Astrocyte (in vitro differentiated cells and primary cell): ENCODE measurements at regions not wholly inside any gene's neighbourhood (a gene's known extent, or its start where the extent isn't known, plus 50 kb on each side); places are given as distances from the start of the nearest gene placed in this dataset.

ENCODE experiments used
- DNase-seq: peaks from one replicate; pipeline ENCODE4 v3.0.0-alpha.2; 2010; ENCODE audit warnings: low read depth
- FAIRE-seq: peaks from 2 replicates; lab custom pipeline; 2011; peaks lifted over from hg19 to GRCh38; lab: Jason Lieb, UNC
- H2AFZ ChIP-seq: 2 replicates; pipeline ENCODE4 v1.6.0; 2012; ENCODE audit warnings: low read depth, low read length, inconsistent platforms
- H3K27ac ChIP-seq: 2 replicates; pipeline ENCODE4 v1.5.1; 2011; ENCODE audit warnings: low read depth, low read length, inconsistent platforms
- H3K27me3 ChIP-seq: 2 replicates; pipeline ENCODE4 v1.6.0; 2011; ENCODE audit warnings: low read length, inconsistent platforms; ENCODE audit not compliant: insufficient read depth
- H3K36me3 ChIP-seq: 2 replicates; pipeline ENCODE4 v1.5.1; 2011; ENCODE audit warnings: low read length, inconsistent platforms; ENCODE audit not compliant: insufficient read depth
- H3K4me1 ChIP-seq: 2 replicates; pipeline ENCODE4 v1.5.1; 2011; ENCODE audit warnings: low read length, inconsistent platforms; ENCODE audit not compliant: insufficient read depth
- H3K4me2 ChIP-seq: 2 replicates; pipeline ENCODE4 v1.6.0; 2012; ENCODE audit warnings: low read length, inconsistent platforms
- H3K4me3 ChIP-seq: 2 replicates; pipeline ENCODE4 v1.5.1; 2011; ENCODE audit warnings: low read depth, mild to moderate bottlenecking, low read length, inconsistent platforms; ENCODE audit not compliant: insufficient read depth
- H3K79me2 ChIP-seq: 2 replicates; pipeline ENCODE4 v1.6.0; 2012; ENCODE audit warnings: mild to moderate bottlenecking, low read length, inconsistent platforms; ENCODE audit not compliant: insufficient read depth
- H3K9ac ChIP-seq: 2 replicates; pipeline ENCODE4 v1.6.0; 2012; ENCODE audit warnings: mild to moderate bottlenecking, low read length, inconsistent platforms
- H3K9me3 ChIP-seq: 2 replicates; pipeline ENCODE4 v1.5.1; 2012; ENCODE audit warnings: low read depth, mild to moderate bottlenecking, low read length, inconsistent platforms; ENCODE audit not compliant: insufficient read depth
- H4K20me1 ChIP-seq: 2 replicates; pipeline ENCODE4 v1.6.0; 2012; ENCODE audit warnings: low read length, inconsistent platforms; ENCODE audit not compliant: insufficient read depth
- H3K27ac Mint-ChIP-seq: one replicate; pipeline ENCODE4 v1.8.0; 2021; ENCODE audit warnings: mild to moderate bottlenecking, mixed read lengths; ENCODE audit not compliant: unreplicated experiment
- H3K27me3 Mint-ChIP-seq: one replicate; pipeline ENCODE4 v1.8.0; 2021; ENCODE audit warnings: low read depth, mixed read lengths; ENCODE audit not compliant: unreplicated experiment
- H3K36me3 Mint-ChIP-seq: one replicate; pipeline ENCODE4 v1.8.0; 2021; ENCODE audit warnings: low read depth, mixed read lengths; ENCODE audit not compliant: unreplicated experiment
- H3K4me1 Mint-ChIP-seq: one replicate; pipeline ENCODE4 v1.8.0; 2021; ENCODE audit warnings: low read depth, mixed read lengths; ENCODE audit not compliant: unreplicated experiment
- H3K4me3 Mint-ChIP-seq: one replicate; pipeline ENCODE4 v1.8.0; 2021; ENCODE audit warnings: mild to moderate bottlenecking, moderate library complexity, mixed read lengths; ENCODE audit not compliant: unreplicated experiment
- H3K9me3 Mint-ChIP-seq: one replicate; pipeline ENCODE4 v1.8.0; 2021; ENCODE audit warnings: mild to moderate bottlenecking, mixed read lengths; ENCODE audit not compliant: unreplicated experiment
- EZH2 ChIP-seq: IDR thresholded peaks from 2 replicates; pipeline ENCODE4 v1.6.1; 2012; ENCODE audit warnings: mild to moderate bottlenecking, low read length, inconsistent platforms; ENCODE audit not compliant: insufficient read depth
- TF ChIP-seq, protein P1 (sequence below): IDR thresholded peaks from 2 replicates; pipeline ENCODE4 v1.5.1; 2011; ENCODE audit warnings: low read depth, mild to moderate bottlenecking, inconsistent platforms, low read length, moderate library complexity; ENCODE audit not compliant: insufficient read depth

DNA sequence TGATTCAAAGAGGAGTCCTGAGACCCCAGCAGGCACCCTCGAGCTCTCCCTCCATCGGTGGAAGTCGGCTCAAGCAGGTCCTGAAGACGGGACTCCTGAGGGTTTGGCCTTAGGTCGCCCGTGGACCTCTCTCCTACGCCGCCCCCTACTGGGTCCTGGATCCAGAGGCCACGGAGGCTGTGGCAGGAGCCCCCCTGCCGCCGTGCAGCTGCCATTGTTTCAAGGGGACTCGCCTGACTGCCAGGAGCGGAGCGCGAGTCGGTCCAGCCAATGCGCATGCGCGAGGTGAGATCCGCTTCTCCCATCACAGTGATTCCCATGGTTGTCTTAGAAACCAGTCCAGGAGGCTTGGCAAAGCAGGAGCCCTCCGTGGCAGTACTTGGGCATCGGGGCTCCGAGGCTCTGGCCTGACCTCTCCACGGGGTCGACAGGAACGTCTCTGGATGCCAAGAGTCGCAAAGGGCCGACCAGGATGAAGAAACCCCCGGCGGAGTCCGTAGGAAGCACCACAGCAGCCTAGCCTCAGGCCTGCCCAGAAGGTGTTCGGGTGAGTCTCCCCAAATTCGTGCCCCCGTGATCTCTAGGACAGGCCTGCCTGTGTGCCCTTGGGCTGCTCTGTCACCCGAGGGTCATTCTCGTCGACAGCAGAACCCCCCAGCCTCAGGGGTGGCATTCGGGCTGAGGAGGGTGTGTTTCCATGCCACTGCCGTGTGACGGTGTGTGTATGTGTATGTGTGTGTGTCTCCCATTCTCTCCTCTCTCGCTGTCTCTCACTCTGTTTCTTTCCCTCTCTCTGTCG, 322.3 kb downstream of the ZNF716 start:
- no peak for TF ChIP-seq EZH2
- TF ChIP-seq, protein P1, sequence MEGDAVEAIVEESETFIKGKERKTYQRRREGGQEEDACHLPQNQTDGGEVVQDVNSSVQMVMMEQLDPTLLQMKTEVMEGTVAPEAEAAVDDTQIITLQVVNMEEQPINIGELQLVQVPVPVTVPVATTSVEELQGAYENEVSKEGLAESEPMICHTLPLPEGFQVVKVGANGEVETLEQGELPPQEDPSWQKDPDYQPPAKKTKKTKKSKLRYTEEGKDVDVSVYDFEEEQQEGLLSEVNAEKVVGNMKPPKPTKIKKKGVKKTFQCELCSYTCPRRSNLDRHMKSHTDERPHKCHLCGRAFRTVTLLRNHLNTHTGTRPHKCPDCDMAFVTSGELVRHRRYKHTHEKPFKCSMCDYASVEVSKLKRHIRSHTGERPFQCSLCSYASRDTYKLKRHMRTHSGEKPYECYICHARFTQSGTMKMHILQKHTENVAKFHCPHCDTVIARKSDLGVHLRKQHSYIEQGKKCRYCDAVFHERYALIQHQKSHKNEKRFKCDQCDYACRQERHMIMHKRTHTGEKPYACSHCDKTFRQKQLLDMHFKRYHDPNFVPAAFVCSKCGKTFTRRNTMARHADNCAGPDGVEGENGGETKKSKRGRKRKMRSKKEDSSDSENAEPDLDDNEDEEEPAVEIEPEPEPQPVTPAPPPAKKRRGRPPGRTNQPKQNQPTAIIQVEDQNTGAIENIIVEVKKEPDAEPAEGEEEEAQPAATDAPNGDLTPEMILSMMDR, result no peak
- Mint-ChIP-seq H3K4me3 (no peak overlapping the region), H3K27ac (no peak overlapping the region)

DNA sequence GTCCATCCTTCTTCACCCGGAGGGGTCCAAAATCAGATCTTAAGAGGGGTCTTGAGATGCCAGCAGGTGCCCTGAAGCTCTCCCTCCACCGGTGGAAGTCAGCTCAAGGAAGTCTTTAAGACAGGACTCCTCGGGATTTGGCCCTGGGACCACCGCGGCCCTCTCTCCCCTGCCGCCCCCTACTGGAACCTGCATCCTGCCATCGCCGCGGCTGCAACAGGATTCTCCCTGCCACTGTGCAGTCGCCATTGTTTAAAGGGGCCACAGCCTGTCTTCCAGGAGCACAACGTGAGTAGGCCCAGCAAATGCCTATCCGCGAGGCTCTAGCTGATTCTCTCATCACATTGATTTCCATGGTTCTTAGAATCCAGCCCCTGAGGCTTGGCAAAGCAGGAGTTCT, 324.3 kb downstream of the ZNF716 start:
- no peak for FAIRE-seq
- H3K36me3 ChIP-seq, result no peaks in the 10 kb centered on the region
- H3K9me3 Mint-ChIP-seq, result peaks cover 34% of the 10 kb centered on the region

More for the DNA sequence above, 322.3 kb downstream of the ZNF716 start:
- Mint-ChIP-seq H3K9me3 (peaks cover 34% of the 10 kb centered on the region), H3K36me3 (no peaks in the 10 kb centered on the region), H3K27me3 (no peaks in the 10 kb centered on the region), H3K4me1 (no peaks in the 10 kb centered on the region)
- Histone ChIP-seq H4K20me1 (no peaks in the 10 kb centered on the region), H3K4me3 (no peak overlapping the region), H3K36me3 (no peaks in the 10 kb centered on the region), H3K4me2 (no peak overlapping the region), H3K27ac (no peak overlapping the region), H3K4me1 (no peaks in the 10 kb centered on the region), H3K79me2 (no peaks in the 10 kb centered on the region), H2AFZ (no peak overlapping the region), H3K9me3 (peaks cover 2% of the 10 kb centered on the region), H3K27me3 (no peaks in the 10 kb centered on the region), H3K9ac (no peak overlapping the region)
- DNase-seq (no peak), FAIRE-seq (no peak)

More for the DNA sequence above, 324.3 kb downstream of the ZNF716 start:
- H3K4me3 ChIP-seq, result no peak overlapping the region
- no peaks in the 10 kb centered on the region for H3K4me1 Mint-ChIP-seq
- H2AFZ ChIP-seq, result no peak overlapping the region
- no peak overlapping the region for H3K4me3 Mint-ChIP-seq
- TF ChIP-seq, protein P1, result no peak
- no peak for TF ChIP-seq EZH2
- DNase-seq, result no peak
- no peak overlapping the region for H3K9ac ChIP-seq
- no peaks in the 10 kb centered on the region for H3K27me3 Mint-ChIP-seq
- no peaks in the 10 kb centered on the region for H3K36me3 Mint-ChIP-seq
- no peak overlapping the region for H3K4me2 ChIP-seq
- no peaks in the 10 kb centered on the region for H3K79me2 ChIP-seq
- H3K27me3 ChIP-seq, result no peaks in the 10 kb centered on the region
- H4K20me1 ChIP-seq, result no peaks in the 10 kb centered on the region
- H3K27ac ChIP-seq, result no peak overlapping the region
- peaks cover 2% of the 10 kb centered on the region for H3K9me3 ChIP-seq
- no peak overlapping the region for H3K27ac Mint-ChIP-seq
- H3K4me1 ChIP-seq, result no peaks in the 10 kb centered on the region
